DND-41 (cell line): ENCODE measurements at regions not wholly inside any gene's neighbourhood (a gene's known extent, or its start where the extent isn't known, plus 50 kb on each side); places are given as distances from the start of the nearest gene placed in this dataset.
"Not testable (repeated sequence)": the region's sequence is repeated elsewhere in the genome, so short reads cannot be mapped to it uniquely, and the experiment has no call there.

Source experiments
- CTCF ChIP-seq: IDR thresholded peaks from 2 replicates; pipeline ENCODE4 v1.5.1; 2012; ENCODE audit warnings: borderline replicate concordance, low read length, moderate library complexity, mild to moderate bottlenecking; ENCODE audit not compliant: poor library complexity, severe bottlenecking; ENCODE audit errors: extremely low read depth
- EZH2 ChIP-seq: IDR thresholded peaks from 3 replicates; pipeline ENCODE4 v1.6.1; 2012; ENCODE audit warnings: borderline replicate concordance, low read depth, mild to moderate bottlenecking, moderate library complexity, low read length, inconsistent platforms; ENCODE audit not compliant: severe bottlenecking

- not testable (repeated sequence) for TF ChIP-seq CTCF, EZH2
These were observed 283.4 kb upstream of the RAI14 start for GRCh38 chr5:34372739-34373138.
